Heart right ventricle (tissue), 16 donors: ENCODE measurements at regions not wholly inside any gene's neighbourhood (a gene's known extent, or its start where the extent isn't known, plus 50 kb on each side); places are given as distances from the start of the nearest gene placed in this dataset.
"Not testable (repeated sequence)": the region's sequence is repeated elsewhere in the genome, so short reads cannot be mapped to it uniquely, and the experiment has no call there.

Source experiments
- ATAC-seq, 8 donors: fragments of 200-7000 bp; cut with Tn5 transposase; one replicate each; pipeline ENCODE4 v1.9.1; 2020; ENCODE audit warnings: mild to moderate bottlenecking in 8 of 8, moderate library complexity in 8 of 8, moderate number of reproducible peaks in 1 of 8
- DNase-seq, 2 donors: peaks; one replicate each; pipeline ENCODE4 v3.0.0-alpha.2; 2020
- H3K27ac ChIP-seq, 10 donors: fragments of 200-600 bp; sonication (generic) in 2 of 10; one replicate each; pipeline versions ENCODE4 v1.5.0 to v1.8.0; 2020 to 2022; ENCODE audit warnings: mild to moderate bottlenecking in 3 of 10
- H3K27me3 ChIP-seq, 7 donors: fragments of 200-600 bp; one replicate each; pipeline ENCODE4 v1.8.0; 2021 to 2022; ENCODE audit warnings: mild to moderate bottlenecking in 2 of 7
- H3K36me3 ChIP-seq, 9 donors: fragments of 200-600 bp; sonication (generic) in 1 of 9; one replicate each; pipeline versions ENCODE4 v1.5.0 to v1.8.0; 2020 to 2022; ENCODE audit warnings: mild to moderate bottlenecking in 2 of 9
- H3K4me1 ChIP-seq, 9 donors: fragments of 200-600 bp; sonication (generic) in 1 of 9; one replicate each; pipeline versions ENCODE4 v1.5.0 to v1.8.0; 2020 to 2022; ENCODE audit warnings: mild to moderate bottlenecking in 4 of 9
- H3K4me3 ChIP-seq, 10 donors: fragments of 200-600 bp; sonication (generic) in 2 of 10; one replicate each; pipeline versions ENCODE4 v1.5.0 to v1.8.0; 2020 to 2022; ENCODE audit warnings: mild to moderate bottlenecking in 7 of 10, moderate library complexity in 2 of 10
- H3K9me3 ChIP-seq, 11 donors: fragments of 200-600 bp in 10 of 11; sonication (generic) in 2 of 11; one replicate each; pipeline versions ENCODE4 v1.5.0 to v1.8.0; 2013 to 2022; ENCODE audit warnings: mild to moderate bottlenecking in 2 of 11, control low read depth in 1 of 11, moderate library complexity in 1 of 11
- WGBS, 2 donors: extraction: QIAGEN DNeasy Blood & Tissue Kit; methylation state at CpG; one replicate each; pipeline ENCODE4 v1.1.7; 2013; ENCODE audit warnings: inconsistent platforms in 1 of 2; 5-methylcytosine and 5-hydroxymethylcytosine counted together
- intact Hi-C, 10 donors: fragments of 100-400 bp; cut with DNase I; formaldehyde crosslinking; loops; one replicate each; pipeline versions ENCODE4 v1.11.1 to v1.14.2; 2022
- TF ChIP-seq, protein P1 (sequence below), 9 donors: fragments of 200-600 bp; sonication (generic) in 2 of 9; IDR thresholded peaks; one replicate each; pipeline versions ENCODE4 v1.5.0 to v1.8.0; 2021 to 2022; ENCODE audit warnings: antibody characterized with exemption in 9 of 9, mild to moderate bottlenecking in 5 of 9, moderate library complexity in 1 of 9
- donor health status: Arrhythmogenic right ventricular cardiomyopathy.
- donor health status: ischemic (EF 13 %, LVEDD 7.1; RV severe dilation, severe dysfunction).
- donor health status: healthy with polysubstance abuse.
- donor health status: DM: no; HTN: yes; CAD: no.
- donor health status: DM: no; HTN: no; CAD: no.
- donor health status: ischemic (EF 25% LVEDD 6.9; RV normal size, moderate dysfunction).
- donor health status: ischemic (EF 25% LVEDD 5.7; RV mildly dilated, moderate dysfunction).
- donor health status: healthy.
- donor health status: DM: yes; HTN: yes; CAD: no.
- donor health status: Ischemic cardiomyopathy.
- donor health status: ischemic (EF 35%, LVEDD 5.7; RV mildly dilated, moderate dysfunction).
- donor health status: nonischemic (EF 11% LVEDD 7.7; RV severe dilation, severe dysfunction).
- donor health status: DM: yes; HTN: yes; CAD: no.
- donor health status: PGD.
- donor health status: ischemic (EF 29% LVEDD 5.4; RV normal size, mild dysfunction).
- donor health status: nonischemic (EF 23%, LVEDD 6.1; RV moderate dilation, normal function).

- Histone ChIP-seq H3K27me3 (no peaks in the 10 kb centered on the region), H3K9me3 (peaks cover 0 to 7% (median 0%) of the 10 kb centered on the region in 11 donors), H3K36me3 (no peaks in the 10 kb centered on the region), H3K27ac (no peak overlapping the region), H3K4me3 (no peak overlapping the region), H3K4me1 (no peaks in the 10 kb centered on the region)
- TF ChIP-seq, protein P1, sequence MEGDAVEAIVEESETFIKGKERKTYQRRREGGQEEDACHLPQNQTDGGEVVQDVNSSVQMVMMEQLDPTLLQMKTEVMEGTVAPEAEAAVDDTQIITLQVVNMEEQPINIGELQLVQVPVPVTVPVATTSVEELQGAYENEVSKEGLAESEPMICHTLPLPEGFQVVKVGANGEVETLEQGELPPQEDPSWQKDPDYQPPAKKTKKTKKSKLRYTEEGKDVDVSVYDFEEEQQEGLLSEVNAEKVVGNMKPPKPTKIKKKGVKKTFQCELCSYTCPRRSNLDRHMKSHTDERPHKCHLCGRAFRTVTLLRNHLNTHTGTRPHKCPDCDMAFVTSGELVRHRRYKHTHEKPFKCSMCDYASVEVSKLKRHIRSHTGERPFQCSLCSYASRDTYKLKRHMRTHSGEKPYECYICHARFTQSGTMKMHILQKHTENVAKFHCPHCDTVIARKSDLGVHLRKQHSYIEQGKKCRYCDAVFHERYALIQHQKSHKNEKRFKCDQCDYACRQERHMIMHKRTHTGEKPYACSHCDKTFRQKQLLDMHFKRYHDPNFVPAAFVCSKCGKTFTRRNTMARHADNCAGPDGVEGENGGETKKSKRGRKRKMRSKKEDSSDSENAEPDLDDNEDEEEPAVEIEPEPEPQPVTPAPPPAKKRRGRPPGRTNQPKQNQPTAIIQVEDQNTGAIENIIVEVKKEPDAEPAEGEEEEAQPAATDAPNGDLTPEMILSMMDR (IDR thresholded peaks at IDR 0.05) = no peak
- ATAC-seq (no peak), DNase-seq (no peak)
- 62 to 66% methylated on average over 3 of the region's 3 CpGs for WGBS, 2 donors
- intact Hi-C loops = no loop called here
Observed at GRCh38 chr1:187070076-187070475, 241.3 kb downstream of the PLA2G4A start.

DNA sequence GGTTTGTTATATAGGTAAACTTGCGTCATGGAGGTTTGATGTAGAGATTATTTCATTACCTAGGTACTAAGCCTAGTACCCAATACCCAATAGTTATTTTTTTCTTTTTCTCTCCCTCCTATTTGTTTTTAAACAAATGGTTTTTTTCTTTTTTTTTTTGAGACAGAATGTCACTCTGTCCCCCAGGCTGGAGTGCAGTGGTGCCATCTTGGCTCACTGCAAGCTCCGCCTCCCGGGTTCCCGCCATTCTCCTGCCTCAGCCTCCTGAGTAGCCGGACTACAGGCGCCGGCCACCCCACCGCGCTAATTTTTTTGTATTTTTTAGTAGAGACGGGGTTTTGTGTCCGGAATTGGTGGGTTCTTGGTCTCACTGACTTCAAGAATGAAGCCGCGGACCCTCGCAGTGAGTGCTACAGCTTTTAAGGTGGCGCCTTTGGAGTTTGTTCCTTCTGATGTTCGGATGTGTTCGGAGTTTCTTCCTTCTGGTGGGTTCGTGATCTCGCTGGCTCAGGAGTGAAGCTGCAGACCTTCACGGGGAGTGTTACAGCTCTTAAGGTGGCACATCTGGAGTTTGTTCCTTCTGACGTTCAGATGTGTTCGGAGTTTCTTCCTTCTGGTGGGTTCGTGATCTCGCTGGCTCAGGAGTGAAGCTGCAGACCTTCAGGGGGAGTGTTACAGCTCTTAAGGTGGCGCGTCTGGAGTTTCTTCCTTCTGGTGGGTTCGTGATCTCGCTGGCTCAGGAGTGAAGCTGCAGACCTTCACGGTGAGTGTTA is 243.7 kb downstream of the PLA2G4A start:
- WGBS, 2 donors = 83 to 86% methylated on average over 29 of the region's 29 CpGs
- H3K27me3 ChIP-seq, H3K36me3 ChIP-seq, H3K4me1 ChIP-seq, ATAC-seq, H3K27ac ChIP-seq, H3K9me3 ChIP-seq, DNase-seq, intact Hi-C loops: not testable (repeated sequence)
- H3K4me3 ChIP-seq = peak overlapping the region in 4 of 10 donors; percentile 5 to 27 (median 17)

GRCh38 chr1:187073035-187073560 is 244.3 kb downstream of the PLA2G4A start:
- 77 to 78% methylated on average over 12 to 13 of the region's 13 CpGs for WGBS, 2 donors
- H3K36me3 ChIP-seq, intact Hi-C loops, ATAC-seq, DNase-seq, H3K4me1 ChIP-seq, H3K27me3 ChIP-seq, H3K9me3 ChIP-seq, H3K27ac ChIP-seq: not testable (repeated sequence)
- peak overlapping the region in 3 of 10 donors; percentile 5 to 27 (median 17) for H3K4me3 ChIP-seq

- H3K27me3 ChIP-seq, H3K9me3 ChIP-seq, ATAC-seq, intact Hi-C loops, DNase-seq, H3K36me3 ChIP-seq, H3K27ac ChIP-seq, H3K4me1 ChIP-seq, H3K4me3 ChIP-seq: not testable (repeated sequence)
- WGBS, 2 donors = 95 to 97% methylated on average over 32 to 35 of the region's 35 CpGs
Observed at GRCh38 chr1:187073634-187074245, 245.0 kb downstream of the PLA2G4A start.

- 88 to 91% methylated on average over 10 of the region's 10 CpGs for WGBS, 2 donors
- intact Hi-C loops = no loop called here
- no peaks in the 10 kb centered on the region for H3K36me3 ChIP-seq
- H3K27ac ChIP-seq = no peak overlapping the region
- TF ChIP-seq, protein P1 (IDR thresholded peaks at IDR 0.05) = no peak
- peaks cover 0 to 8% (median 0%) of the 10 kb centered on the region in 11 donors for H3K9me3 ChIP-seq
- ATAC-seq = no peak
- DNase-seq = no peak
- no peak overlapping the region for H3K4me3 ChIP-seq
- H3K27me3 ChIP-seq = no peaks in the 10 kb centered on the region
- H3K4me1 ChIP-seq = no peaks in the 10 kb centered on the region
Observed at GRCh38 chr1:187074445-187075048, 245.8 kb downstream of the PLA2G4A start.
